GM06990 (cell line): ENCODE measurements at regions not wholly inside any gene's neighbourhood (a gene's known extent, or its start where the extent isn't known, plus 50 kb on each side); places are given as distances from the start of the nearest gene placed in this dataset.

Source experiments
- DNase-seq: peaks from one replicate; pipeline ENCODE4 v3.0.0-alpha.2; 2011; ENCODE audit not compliant: insufficient read length; ENCODE audit errors: extremely low read depth
- H3K27me3 ChIP-seq: replicated peaks from 2 replicates; pipeline ENCODE4 v1.6.0; 2011; ENCODE audit warnings: low read length; ENCODE audit not compliant: control insufficient read depth, insufficient read depth
- H3K36me3 ChIP-seq: 2 replicates; pipeline ENCODE4 v1.5.1; 2011; ENCODE audit warnings: low read length; ENCODE audit not compliant: control insufficient read depth, insufficient read depth
- H3K4me3 ChIP-seq: replicated peaks from 2 replicates; pipeline ENCODE4 v1.5.1; 2011; ENCODE audit warnings: low read depth, mild to moderate bottlenecking, control low read depth, low read length
- TF ChIP-seq, protein P1 (sequence below): IDR thresholded peaks from 2 replicates; pipeline ENCODE4 v1.5.1; 2011; ENCODE audit warnings: low read length, control low read depth, mild to moderate bottlenecking, inconsistent platforms; ENCODE audit not compliant: insufficient read depth, poor library complexity, severe bottlenecking

DNA sequence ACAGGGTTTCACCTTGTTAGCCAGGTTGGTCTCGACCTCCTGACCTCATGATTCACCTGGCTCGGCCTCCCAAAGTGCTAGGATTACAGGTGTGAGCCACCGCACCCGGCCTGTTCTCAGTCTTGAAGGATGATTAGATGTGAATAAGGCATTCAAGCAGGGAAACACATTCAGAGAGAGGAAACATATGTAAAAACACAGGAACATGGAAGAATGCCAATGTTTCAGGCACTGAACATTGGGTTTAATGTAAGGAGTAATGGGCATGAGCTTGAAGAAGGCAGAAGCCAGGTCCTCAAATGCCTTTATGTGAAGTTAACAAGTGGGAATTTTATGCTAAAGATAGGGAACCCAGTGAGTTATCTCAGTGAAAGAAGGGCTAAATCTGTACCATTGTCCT, 74.3 kb downstream of the ARL4A start:
- TF ChIP-seq, protein P1, sequence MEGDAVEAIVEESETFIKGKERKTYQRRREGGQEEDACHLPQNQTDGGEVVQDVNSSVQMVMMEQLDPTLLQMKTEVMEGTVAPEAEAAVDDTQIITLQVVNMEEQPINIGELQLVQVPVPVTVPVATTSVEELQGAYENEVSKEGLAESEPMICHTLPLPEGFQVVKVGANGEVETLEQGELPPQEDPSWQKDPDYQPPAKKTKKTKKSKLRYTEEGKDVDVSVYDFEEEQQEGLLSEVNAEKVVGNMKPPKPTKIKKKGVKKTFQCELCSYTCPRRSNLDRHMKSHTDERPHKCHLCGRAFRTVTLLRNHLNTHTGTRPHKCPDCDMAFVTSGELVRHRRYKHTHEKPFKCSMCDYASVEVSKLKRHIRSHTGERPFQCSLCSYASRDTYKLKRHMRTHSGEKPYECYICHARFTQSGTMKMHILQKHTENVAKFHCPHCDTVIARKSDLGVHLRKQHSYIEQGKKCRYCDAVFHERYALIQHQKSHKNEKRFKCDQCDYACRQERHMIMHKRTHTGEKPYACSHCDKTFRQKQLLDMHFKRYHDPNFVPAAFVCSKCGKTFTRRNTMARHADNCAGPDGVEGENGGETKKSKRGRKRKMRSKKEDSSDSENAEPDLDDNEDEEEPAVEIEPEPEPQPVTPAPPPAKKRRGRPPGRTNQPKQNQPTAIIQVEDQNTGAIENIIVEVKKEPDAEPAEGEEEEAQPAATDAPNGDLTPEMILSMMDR, result no peak
- Histone ChIP-seq H3K27me3 (no peaks in the 10 kb centered on the region), H3K36me3 (no peaks in the 10 kb centered on the region), H3K4me3 (no peak overlapping the region)
- no peak for DNase-seq

DNA sequence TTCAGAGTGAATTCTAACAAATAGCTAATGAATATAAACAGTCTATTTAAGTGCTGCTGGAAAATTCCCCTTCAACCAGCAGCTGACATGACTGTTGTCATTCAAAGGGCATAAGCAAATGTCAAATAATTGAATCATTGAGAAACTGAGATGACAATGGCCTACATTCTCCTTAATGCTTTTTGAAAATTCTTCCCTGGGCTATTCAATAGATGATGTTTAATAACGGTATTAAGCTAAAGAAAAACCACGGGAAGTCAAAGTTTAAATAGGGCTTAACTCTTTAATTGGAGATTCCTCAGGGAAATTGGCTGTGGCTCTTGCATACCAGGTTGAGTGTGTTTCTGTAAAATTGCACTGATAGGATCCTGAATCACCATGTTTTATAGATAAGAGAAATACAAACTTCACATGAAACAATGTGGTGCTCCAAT, 77.0 kb downstream of the ARL4A start:
- no peaks in the 10 kb centered on the region for H3K36me3 ChIP-seq
- no peaks in the 10 kb centered on the region for H3K27me3 ChIP-seq
- TF ChIP-seq, protein P1, result no peak
- DNase-seq, result no peak
- no peak overlapping the region for H3K4me3 ChIP-seq

DNA sequence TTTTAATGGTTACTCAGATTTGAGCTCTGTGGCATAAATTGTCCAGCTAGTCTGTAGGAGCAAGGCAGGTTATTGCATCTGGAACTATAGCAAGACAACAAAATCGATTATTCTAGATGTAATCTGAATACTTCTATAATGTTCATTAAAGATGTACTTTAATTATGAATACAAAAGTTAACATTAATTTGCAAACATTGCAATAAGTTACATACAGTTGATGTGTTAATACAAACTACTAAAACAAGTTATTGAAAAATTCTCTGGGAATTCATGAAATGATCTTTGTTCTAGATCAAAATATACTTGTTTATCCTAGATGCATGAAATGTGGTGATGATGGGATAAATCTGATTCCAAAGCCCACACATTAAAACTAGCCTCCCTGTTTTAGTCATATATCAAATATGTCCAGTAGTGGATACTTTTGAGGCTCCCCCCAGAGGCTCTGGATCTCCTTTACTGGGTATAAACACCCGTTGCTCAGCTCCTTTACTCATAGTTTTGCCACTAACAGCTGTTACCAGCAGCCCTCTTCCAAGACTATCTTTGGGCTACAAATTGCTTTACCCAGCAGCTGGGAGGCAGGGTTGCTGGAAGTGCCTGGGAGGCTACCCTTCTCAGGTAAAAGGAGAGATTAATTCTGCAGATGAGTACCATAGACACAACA, 78.1 kb downstream of the ARL4A start:
- DNase-seq, result no peak
- TF ChIP-seq, protein P1, result no peak
- H3K4me3 ChIP-seq, result no peak overlapping the region
- no peaks in the 10 kb centered on the region for H3K27me3 ChIP-seq
- H3K36me3 ChIP-seq, result no peaks in the 10 kb centered on the region

DNA sequence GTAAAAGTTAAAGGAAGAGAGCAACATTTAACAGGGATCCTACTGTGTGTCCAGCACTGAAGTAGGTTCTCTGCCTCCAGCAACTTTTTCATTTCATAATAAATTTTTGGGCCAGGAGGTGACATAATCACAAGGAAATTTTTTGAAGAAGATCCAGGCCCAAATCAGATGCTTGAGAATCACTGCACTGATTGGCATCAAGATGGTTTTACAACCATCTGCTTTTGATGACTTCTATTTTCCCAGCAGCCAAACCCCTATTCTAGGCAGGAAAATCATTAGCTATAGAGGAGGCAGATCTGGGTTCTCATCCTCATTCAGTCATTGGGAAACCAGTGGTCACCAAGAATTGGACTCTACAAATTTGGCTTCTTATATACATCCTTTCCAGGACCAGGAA, 79.0 kb downstream of the ARL4A start:
- Histone ChIP-seq H3K36me3 (no peaks in the 10 kb centered on the region), H3K27me3 (no peaks in the 10 kb centered on the region), H3K4me3 (no peak overlapping the region)
- TF ChIP-seq, protein P1, result no peak
- DNase-seq, result no peak

DNA sequence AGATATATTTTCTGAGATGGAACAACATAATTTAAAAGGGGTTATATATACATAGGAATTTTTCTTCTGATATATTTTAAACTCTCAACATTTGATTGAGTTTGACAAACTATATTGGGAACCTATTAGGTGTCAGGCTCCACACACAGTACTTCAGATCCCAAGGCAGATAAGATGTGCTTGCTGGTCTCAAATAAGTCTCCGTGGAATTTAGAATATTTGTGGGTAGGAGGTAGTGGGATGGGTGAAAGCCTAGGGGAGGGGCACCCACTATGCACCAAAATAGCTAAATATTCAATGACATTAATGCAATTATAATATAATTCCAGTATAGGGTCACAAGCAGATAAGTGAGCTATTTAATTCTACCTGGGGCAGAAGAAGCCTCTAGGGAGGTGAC, 81.5 kb downstream of the ARL4A start:
- DNase-seq, result no peak
- TF ChIP-seq, protein P1, result no peak
- Histone ChIP-seq H3K4me3 (no peak overlapping the region), H3K36me3 (no peaks in the 10 kb centered on the region), H3K27me3 (no peaks in the 10 kb centered on the region)

DNA sequence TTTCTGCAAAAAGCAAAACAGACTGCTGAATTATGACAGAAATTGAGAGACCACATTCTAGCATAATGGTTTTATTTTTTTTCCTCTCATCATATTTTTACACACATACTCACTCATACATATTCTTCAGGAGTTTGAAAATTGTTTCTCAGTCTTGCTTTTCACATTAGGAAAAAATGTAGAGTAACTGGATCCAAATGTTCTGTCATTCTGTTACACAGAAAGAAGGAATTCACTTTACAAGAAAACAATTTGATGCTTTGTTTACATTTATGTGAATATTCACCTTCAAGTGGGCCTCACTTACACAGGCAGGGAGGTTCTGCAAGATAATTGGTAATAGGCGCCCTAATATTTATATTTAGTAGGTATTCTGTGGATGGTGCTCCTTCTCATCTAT, 82.0 kb downstream of the ARL4A start:
- Histone ChIP-seq H3K27me3 (no peaks in the 10 kb centered on the region), H3K36me3 (no peaks in the 10 kb centered on the region), H3K4me3 (no peak overlapping the region)
- DNase-seq, result no peak
- TF ChIP-seq, protein P1, result no peak
